NCI-H146 treated with DMSO at 0.1 percent for 48 hours (cell line): ENCODE measurements at regions not wholly inside any gene's neighbourhood (a gene's known extent, or its start where the extent isn't known, plus 50 kb on each side); places are given as distances from the start of the nearest gene placed in this dataset.
"Not testable (repeated sequence)": the region's sequence is repeated elsewhere in the genome, so short reads cannot be mapped to it uniquely, and the experiment has no call there.

Experiments used
- DNase-seq: peaks from one replicate; lab custom pipeline; 2025; ENCODE audit not compliant: unreplicated experiment; lab: John Stamatoyannopoulos, UW

DNA sequence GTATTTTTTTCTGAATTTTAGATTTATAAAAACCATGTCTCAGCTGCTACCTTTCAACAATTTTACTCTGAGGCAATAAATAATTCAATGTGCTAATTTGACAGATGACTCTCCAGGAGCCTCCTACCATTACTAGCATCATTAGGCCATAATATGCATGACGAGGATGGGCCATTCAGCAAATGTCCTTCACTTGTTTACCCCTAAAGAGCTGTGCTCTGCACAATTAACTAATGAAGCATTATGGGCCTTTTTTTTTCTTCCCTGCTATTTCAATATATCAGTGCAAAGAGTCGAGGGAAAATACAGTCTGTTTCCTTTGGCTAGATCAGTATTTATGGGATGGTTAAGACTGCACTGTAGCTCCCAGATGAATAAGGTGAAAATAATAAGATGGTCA lies 627.2 kb downstream of the ISL1 start:
- DNase-seq = peak; percentile 33

DNA sequence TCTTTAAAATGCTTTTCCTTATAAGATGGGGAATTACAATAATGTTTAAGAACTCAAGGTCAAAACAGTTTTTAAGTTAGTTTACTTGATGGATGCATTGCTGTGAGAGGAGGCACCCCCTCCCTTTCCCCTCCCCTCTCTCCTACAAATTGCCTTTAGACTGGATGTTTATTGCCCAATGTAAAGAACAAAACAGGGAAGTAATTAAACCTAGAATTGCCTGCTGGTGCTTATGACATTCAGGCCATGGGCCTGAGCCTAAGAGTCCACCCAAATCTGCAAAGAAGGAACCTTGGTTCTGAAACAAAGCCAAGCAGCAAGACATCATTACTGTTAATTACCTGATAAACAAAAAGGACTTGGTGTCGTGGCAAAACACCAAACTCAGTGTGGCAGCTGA lies 630.3 kb downstream of the ISL1 start:
- peak; percentile 100 for DNase-seq

DNA sequence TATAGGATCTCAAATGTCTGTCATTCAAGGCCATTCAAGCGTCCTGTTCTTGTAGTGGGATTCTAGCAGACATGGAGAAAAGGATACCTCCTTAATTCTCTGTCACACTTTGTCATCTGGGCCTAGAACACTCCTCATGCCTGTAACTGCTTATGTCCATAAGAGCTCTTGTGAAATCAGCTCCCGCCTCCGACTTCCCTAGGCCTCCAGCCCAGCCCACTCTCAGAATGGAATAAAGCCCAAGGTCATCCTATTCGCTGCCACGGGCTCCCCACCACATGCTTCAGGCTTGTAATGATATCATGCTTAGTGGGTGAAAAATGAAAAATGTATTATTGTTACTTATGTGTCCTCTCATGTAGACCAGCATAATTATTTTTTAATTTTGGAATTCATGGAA lies 632.5 kb downstream of the ISL1 start:
- DNase-seq = no peak

DNA sequence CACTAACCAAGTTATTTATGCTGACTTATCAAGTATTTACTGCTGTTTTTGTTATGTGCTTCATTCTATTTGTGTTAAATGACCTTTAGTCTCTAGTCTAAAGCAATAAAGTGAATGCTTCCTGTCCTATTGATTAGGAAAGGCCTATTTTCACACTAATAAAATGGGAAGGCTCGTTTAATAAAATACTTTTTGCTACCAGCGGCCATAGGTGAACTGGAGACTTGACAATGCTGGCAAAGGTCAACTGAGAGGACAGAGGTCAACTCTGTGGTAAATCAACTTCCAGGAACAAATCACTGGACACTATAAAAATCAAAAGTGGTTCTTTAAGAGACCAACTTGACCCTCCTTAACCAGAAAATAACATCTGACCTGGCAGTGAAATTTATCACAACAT lies 634.3 kb downstream of the ISL1 start:
- no peak for DNase-seq

DNA sequence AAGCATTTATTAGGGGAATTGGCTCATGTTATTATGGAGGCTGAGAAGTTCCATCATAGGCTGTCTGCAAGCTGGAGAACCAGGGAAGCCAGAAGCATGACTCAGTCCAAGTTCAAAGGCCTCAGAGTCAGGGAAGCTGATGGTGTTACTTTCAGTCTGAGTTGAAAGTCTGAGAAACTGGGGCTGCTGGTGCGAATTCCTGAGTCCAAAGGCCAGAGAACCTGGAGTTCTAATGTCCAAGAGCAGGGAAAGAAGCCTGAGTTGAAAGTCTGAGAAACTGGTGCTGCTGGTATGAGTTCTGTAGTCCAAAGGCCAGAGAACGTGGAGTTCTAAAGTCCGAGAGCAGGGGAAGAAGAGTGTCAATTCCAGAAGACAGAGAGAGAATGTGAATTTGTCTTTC lies 641.1 kb downstream of the ISL1 start:
- DNase-seq = no peak

DNA sequence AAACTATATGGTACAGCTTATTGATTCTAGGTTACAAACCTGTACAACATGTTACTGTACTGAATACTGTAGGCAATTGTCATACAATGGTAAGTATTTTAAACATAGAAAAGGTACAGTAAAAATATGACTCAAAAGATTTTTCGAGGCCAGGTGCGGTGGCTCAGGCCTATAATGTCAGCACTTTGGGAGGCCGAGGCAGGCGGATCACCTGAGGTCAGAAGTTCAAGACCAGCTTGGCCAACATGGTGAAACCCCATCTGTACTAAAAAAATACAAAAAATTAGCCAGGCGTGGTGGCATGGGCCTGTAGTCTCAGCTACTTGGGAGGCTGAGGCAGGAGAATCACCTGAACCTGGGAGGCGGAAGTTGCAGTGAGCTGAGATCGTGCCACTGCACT lies 646.6 kb downstream of the ISL1 start:
- DNase-seq = not testable (repeated sequence)

DNA sequence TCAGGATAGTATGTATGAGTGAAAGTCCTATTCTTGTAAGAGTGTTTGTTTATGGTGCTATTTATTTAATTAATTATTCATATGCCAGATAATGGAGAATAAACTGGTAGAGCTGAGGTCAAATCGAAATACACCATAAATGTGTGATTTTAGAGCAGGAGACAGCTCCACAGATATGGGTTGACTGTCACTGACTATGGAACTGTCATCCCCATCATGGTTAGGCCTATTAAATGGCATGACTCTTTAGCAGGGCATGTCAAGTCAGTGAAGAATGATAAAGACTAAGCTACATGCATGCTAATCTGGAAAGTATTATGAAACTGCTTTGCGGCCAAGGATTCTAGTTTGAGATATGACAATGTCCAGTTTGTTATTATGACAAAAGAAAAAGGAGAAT lies 658.6 kb downstream of the ISL1 start:
- no peak for DNase-seq

DNA sequence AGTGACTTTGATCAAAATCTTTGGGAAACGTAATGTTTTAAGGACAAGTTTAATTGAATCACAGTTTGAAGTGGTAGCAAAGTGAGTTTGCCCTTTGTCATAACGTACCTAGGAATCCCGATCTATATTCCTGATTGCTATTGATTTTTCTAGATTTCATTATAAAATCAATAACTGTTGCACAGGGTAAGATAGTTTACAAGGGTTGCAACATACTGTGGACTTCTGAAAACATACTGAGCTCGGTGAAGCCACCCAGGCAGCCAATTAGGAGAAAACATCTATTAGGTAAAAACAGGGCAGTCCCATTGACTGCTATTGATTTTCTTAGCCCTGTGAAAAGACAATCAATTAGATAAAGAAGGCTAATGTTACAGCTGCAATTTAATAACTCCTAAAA lies 659.9 kb downstream of the ISL1 start:
- no peak for DNase-seq

DNA sequence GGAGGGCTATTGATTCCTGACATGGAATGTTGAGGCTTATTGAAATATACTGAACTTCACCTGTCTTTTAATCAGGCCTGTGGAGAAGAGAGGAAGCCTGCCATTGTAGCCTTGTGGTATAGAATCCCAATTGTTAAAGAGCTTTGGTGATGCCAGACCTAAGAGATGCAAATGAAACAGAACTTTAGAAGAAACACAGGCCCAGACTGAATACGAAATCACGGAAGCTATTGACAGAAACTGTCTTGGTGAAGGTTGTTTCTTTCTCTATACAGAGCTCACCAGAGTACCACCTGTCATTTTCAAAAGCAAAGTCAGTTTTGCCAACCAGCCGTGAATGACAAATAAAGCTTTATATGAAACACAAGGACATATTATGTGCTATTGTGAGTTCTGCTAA lies 660.3 kb downstream of the ISL1 start:
- peak; percentile 99 for DNase-seq

DNA sequence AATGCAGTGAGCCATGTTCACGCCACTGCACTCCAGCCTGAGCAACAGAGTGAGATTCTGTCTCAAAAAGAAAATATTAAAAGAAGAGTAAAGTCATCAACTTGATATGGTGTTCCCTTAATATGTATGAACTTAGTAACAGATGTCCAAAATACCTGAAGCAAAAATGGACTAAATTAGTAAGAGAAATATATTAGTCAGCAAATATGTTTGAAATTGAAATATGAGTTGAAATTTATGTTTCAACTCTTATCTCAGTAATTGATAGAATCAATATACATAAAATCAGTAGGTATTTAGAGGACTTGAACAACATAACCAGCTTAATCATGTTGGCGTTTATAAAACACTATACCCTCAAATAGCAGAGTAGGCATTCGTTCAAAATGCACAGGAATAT lies 668.5 kb downstream of the ISL1 start:
- DNase-seq = no peak

DNA sequence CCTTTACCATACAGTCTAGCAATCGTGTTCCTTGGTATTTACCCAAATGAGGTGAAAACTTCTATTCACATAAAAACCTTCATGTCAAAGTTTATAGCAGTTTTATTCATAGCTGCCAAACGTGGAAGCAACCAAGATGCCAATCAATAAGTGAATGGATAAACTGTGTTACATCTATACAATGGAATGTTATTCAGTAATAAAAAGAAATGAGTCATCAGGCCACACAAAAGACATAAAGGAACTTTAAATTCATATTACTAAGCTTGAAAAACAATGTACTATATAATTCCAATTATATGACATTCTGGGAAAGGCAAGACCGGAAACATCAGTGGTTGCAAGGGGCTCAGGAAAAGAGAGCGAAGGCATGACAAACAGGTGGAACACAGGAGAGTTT lies 679.9 kb downstream of the ISL1 start:
- DNase-seq = no peak

DNA sequence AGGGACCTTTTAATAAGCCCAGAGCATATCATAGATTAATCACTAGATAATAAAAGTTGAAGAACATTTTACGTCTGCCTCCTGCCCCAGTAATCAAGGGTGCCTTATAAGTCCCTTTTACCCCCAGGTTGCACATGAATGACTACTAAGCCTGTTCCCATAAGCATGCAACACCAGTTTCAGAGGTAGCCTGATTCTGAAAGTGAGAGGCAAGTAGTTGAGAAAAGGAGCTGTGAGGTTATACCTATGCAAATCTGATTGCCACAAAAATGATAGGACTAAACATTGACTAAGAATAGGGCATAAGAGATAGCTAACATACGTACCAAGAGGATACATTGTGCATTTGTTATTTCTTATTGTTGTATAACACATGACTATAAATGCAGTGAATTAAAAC lies 681.9 kb downstream of the ISL1 start:
- DNase-seq = no peak

DNA sequence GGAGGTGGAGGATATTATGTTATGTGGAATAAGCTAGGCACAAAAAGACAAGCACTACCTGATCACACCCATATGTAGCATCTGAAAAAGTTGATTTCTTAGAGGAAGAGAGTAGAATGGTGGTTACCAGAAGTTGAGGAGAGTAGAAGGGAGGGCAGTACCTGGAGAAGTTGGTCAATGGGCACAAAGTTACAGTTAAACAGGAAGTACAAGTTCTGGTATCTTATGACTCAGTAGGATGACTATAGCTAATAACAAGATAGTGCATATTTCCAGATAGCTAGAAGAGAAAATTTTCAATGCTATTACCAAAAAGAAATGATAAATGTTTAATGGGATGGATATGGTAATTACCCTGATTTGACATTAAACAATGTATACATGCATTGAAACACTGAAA lies 686.7 kb downstream of the ISL1 start:
- DNase-seq = no peak

DNA sequence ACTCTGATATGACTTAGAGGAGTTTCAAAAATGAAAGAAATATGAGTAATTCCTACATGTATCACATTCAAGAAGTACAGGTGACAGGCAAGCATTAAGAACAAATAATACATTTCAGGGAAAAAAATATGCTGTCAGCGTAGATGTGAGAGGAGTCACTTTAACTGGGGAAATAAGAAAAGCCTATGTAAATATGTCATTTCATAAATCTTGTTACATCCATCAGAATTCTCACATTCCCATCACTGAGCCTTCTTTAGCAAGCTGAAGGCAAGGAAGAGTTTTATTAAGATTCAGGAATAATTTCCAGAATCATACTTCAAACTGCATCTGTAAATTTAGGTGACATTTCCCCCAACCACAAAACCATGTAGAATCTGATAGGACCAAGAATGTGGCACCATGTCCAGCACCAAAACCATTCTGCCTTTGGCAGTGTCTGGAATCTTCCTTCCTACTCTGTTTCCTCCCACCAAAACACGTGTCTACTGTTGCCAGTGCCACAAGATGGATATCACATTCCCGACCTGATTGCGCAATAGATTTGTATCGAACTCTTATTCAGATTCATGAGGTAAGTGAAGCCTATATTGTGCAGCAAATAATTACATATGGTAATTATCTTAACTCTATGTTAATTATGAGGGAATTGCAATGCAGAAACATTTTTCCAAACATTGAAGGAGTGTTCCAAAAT lies 690.9 kb downstream of the ISL1 start:
- no peak for DNase-seq

DNA sequence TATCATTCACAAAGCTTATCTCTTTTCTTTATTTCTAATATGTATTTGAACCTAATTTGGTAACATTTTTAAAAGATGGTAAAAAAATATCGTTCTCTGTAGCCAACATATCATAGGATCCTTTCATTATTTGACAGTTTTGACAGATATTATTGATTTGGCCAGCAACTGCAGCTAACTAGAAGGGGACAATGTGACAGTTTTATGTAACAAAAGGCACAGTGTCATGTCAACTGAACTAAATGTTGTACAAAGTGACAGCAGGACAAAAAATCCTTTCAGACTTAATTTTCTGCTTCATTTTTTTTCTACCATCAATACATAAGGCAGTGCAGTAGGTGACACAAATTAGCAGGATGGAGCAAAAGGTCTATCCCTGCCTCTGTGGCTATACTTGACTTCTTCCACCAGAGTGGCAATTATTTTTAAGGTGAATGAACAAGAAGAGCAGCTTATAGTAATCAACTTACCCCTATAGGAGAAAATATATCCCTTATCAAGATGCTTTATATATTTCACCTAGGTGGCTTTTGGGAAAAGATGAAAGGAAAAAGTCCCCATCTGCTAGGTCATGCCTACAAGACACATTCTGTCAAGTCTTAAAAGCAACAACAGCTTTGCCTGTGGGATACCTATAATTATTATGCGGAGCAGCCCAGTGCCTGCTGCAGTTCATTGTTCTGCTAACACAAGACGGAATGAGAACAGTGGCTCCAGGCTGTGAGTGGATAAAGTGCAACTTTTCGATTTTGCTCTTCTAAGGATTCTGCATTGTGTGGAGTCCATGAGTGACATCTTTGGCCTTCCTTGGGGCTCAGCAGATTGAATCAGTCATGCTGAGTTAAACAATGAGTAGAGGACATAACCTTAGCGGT lies 694.9 kb downstream of the ISL1 start:
- peak; percentile 35 for DNase-seq

DNA sequence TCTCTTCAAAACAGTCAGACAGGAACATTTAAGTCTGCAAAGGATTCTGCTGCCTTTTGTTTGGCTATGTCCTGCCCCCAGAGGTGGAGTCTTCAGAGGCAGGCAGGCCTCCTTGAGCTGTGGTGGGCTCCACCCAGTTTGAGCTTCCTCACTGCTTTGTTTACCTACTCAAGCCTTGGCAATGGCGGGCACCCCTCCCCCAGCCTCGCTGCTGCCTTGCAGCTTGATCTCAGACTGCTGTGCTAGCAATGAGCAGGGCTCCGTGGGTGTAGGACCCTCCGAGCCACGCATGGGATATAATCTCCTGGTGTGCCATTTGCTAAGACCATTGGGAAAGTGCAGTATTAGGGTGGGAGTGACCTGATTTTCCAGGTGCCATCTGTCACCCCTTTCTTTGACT lies 685.4 kb upstream of the ITGA1 start:
- DNase-seq = not testable (repeated sequence)

DNA sequence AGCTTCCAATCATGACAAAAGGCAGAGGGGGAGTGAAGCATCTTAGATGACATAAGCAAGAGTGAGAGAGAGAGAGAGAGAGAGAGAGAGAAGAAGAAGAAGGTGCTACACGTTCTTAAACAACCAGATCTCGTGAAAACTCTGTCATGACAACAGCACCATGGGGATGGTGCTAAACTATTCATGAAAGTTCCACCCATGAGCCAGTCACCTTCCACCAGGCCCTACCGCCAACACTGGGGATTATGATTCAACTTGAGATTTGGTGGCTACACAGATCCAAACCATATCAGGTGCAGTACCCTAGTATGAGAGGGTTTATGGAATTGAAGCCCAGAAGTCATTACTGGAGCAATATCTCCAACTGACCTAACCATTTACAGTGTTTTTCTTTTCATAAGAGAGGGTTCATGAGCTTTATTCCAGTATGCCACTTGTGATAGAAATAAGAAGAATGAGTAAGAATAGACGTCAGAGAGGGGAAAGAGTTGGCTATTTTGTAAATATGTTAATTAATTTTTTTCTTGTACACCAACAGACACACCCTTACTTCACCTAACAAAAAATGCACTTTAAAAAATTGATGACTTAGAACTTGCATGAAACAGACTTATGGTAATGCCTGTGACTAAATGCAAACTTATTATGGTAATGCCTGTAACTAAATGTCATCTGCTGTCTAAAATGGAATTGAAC lies 680.4 kb upstream of the ITGA1 start:
- DNase-seq = no peak

DNA sequence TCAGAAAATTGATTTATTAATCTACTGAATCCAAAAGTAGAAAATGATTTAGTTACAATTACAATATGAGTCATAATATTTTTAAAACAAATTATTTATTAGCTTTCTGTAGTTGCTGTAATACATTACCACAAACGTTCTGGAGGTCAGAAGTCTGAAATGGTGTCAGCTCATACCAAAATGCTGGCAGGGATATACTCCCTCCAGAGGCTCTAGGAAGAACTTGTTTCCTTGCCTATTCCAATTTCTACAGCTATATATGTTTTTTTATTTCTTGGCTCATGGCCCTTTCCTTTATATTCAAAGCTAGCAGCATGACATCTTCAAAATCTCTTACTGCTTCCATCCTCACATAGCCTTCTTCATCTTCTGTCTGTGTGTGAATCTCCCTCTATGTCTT lies 667.9 kb upstream of the ITGA1 start:
- DNase-seq = no peak

DNA sequence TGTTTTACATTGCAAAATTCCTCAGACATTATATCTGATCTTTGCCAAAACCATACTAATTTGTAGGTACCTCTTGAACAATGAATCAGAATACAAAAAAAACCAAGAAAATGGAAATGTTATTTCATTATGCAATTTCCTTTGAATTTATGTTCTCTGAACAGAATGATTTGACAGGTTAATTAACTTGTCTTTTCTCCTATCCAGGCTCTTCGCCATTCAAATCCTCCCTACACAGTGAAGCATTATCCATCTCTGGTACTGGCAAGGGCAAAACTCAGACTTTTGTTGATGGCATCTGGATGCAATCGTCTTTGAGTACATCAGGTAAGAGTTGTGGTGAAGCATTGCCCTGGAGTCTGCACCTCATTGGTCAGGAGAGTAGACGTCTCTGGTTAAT lies 655.7 kb upstream of the ITGA1 start:
- no peak for DNase-seq

DNA sequence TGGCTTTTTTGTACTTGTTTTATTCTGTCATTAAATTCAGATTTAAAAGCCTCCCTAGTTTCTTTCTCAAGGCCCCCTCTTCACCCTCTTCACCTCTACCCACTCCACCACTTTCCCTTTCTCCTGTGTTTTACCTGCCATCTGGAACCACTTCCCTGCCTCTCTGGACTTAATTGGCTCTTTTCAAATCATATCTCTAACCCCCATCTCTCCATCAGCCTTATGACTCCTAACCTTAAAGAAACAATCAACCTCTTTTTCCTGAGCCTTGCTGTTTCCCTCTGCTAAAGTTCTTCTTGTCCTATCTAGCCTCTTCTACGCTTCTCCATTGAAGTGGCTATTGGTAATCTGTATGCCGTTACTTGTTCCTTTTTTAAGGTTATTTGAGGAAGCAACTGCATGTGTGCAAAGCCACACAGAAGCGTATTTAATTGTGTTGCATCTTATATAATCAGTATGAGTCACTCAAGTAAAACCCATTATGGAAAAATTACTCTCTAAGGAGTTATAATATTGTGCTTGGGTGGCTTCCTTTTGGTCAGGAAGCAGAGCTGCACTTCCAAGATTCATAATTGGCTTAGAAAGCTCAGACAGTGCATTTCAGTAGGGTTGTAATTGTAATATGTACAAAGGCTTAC lies 653.6 kb upstream of the ITGA1 start:
- DNase-seq = peak; percentile 20

DNA sequence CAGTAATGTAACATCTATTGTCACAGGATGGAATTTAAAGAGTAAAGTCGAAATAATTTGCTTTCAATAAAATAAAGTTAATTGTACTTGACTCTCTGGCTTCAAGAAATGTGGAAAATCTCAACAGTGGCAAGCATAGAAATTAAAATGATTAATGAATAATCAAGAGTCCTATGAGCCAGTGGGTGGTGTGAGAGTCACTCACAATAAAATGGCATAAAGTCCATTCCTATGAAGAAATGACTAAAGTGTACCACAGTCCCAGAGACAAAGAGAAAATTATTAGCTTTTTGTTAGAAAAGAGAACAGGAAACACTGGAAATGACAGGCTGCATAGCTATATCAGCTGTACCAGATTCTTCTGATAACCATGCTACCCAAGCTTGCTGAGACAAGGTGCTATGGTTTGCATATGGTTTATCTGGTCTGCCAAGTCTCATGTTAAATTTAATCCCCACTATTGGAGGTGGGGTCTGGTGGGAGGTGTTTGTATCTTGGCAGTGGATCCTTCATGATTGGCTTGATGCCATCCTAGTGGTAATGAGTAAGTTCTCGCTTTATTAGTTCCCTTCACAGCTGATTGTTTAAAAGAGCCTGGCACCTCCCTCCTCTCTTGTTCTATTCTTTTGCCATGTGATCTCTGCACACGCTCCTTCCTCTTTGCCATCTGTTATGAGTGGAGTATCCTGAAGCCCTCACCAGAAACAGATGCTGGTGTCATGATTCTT lies 647.7 kb upstream of the ITGA1 start:
- DNase-seq = no peak
